HG03139 (cell line): ENCODE measurements at regions not wholly inside any gene's neighbourhood (a gene's known extent, or its start where the extent isn't known, plus 50 kb on each side); places are given as distances from the start of the nearest gene placed in this dataset.

ENCODE experiments used
- ATAC-seq: cut with Tn5 transposase; IDR thresholded peaks from one replicate; pipeline ENCODE4 v1.9.1; 2021; ENCODE audit not compliant: unreplicated experiment

DNA sequence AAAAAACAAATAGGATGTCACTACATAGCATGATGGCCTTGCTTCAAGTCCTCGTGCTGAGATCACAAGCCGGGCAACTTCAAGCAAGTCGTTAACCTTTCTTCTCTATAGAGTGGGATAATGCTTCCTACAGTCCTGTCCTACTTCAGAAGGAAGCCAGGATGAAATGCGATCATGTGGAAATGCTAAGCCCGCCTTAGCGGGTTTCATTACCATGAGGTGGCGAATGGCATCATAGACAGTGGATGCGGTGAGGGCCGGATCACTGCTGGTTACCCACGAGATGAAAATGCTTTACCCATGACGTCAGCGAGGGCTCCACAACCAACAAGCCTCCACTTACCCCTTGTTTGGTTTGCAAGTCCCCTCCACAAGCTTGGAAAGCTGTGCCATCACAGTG, 206.4 kb downstream of the TBXT start:
- ATAC-seq = no peak

DNA sequence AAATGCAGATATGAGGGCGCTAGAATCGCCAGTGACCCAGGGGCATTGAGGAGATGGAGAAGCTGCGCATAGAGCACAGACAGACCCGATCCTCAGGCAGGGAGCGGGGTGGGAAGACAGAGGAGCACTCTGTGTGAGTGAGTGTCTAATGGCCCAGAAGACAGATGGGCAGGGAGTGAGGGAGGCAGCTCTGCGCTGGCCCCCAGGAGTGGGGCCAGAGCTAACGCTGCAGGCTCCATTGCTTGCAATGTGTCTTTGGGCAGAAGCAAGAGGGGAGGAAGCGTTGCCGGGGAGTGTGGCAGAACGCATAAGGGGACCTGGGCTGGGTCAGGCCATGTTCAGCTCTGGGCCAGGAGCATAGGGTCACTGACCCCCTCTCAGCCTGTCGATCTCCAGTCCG, 207.0 kb downstream of the TBXT start:
- no peak for ATAC-seq

DNA sequence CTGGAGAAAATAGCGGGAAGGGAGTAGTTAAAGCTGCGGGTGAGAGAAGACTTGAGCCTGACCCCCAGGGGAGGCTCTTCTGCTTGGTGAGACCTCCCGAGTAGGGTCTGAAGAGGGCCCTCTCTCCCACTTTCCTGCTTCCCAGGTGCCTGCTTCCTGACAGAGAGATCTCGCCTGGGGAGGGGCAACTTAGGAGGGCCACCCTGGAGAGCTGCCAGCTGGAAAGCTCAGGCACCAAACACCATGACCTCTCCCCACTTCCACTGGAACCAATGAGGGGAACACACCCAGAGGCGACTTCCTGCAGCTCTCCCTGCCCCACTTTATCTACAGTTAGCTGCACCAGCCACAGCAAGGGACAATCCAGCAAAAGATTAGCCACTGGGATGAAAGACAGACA, 208.0 kb downstream of the TBXT start:
- no peak for ATAC-seq

DNA sequence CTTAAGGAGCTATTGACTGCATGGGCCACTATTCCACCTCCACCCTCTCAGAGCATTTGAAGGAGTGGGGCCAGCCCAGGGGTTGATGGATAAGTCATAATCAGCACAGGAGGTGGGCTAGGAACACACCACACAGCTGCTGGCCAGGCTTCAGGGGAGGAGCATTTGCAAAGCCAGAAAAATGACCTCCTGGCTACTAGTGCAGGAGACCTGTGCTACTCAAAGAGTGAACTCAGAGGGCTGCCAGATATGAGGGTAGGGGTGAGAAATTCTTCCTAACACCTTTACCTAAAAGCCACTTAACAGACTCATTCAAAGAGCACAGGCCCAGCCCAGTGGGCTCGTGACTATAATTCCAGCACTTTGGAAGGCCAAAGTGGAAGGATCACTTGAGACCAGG, 210.8 kb downstream of the TBXT start:
- ATAC-seq = no peak

DNA sequence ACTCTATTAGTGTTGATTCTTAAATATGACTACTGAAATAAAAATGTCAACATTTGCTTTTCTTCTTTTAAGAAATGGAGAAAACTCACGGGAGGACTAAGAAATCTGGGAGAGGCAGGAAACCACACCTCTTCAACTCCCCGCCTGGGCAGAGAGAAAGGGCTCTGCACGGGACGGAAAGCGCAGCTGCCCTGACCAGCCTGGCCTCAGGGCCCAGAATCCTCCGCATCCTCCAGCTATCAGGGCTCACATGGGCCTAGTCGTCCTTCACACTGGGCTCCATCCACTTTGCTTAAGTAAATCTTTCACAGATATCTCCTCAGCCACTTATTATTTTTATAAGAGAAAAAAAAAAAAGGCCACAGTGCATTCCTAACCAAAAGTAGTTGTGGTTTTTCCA, 215.1 kb downstream of the TBXT start:
- no peak for ATAC-seq

DNA sequence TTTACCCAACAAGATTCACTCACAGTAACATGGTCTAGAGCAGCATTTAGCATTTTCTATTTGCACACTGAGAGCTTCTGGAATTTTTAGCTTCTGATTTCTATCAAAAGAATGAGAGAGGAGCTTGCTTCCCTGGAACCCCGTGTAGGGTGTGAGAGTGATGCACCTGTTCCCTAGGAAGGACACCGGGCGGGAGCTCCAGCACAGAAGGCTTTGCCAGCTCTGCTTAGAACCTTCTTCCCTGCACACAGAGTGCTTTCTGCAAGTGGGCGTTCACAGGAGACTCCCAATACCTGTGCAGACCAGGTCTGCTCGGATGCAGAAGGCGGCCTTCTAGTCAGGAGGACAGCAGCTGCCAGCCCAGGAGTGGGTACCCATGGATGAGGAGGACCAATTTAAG, 217.3 kb downstream of the TBXT start:
- ATAC-seq = no peak

DNA sequence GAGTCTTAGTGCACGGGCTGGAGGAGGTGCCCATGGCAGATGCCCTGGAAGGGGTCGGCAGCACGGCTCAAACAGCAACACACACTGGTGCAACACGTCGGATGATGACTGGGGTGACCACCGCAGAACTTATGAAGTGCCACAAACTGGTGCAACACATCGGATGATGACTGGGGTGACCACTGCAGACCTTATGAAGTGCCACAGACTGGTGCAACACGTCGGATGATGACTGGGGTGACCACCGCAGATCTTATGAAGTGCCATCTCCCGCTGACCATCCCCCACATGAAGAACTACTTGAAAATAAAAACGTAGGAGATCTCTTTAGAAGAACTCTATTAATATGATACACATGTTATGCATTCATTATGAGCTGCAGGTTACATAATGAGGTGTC, 218.3 kb downstream of the TBXT start:
- no peak for ATAC-seq

DNA sequence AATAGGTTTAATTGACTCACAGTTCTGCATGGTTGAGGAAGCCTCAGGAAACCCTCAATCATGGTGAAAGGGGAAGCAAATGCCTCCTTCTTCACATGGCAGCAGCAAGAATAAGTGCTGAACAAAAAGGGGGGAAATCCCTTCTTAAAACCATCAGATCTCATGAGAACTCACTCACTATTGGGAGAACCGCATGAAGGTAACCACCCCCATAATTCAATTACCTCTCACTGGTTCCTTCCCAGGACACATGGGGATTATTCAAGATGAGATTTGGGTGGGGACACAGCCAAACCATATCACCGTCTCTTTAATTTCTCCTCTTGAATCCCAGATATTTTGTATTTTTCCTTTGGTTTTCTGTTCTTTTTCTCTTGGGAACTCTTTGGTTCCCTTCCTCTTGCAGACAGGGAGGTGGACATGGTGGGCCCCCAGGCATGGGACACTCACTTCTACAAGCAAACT, 223.6 kb downstream of the TBXT start:
- ATAC-seq = no peak

DNA sequence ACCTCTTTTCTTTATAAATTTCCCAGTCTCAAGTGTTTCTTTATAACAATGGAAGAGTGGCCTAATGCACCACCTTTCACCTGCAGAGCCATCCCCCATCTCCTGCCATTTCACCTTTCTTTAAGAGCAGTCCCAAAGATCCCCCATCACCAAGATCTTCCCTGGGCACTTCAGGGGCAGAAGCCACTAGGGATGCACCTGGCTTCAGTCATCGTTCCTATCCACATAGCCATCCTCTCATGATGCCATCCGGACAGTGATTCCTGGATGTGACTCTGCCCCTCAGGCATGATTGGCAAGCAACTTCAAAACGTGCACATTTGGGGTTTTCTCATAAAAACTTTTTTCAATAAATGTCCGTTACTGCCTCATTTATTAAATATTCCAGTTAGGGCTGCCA, 225.9 kb downstream of the TBXT start:
- no peak for ATAC-seq

DNA sequence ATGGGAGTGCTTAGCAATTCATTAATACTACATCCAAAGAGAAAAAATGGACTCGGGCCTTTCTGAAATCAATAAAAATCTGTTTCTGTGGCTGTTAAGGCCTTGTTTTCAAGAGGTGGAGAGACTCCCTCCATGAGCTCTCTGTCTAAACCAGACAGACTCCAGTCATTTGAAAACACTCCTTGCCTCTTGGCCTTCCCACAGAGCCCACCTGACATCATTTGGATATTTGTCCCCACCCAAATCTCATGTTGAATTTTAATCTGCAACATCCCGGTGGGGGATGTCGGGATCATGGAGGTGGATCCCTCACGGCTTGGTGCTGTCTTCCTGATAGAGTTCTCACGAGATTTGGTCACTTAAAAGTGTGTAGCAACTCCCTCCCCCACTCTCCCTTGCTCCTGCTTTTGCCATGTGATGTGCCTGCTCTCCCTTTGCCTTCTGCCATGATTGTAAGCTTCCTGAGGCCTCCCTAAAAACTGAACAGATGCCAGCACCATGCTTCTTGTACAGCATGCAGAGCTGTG, 226.3 kb downstream of the TBXT start:
- ATAC-seq = no peak

DNA sequence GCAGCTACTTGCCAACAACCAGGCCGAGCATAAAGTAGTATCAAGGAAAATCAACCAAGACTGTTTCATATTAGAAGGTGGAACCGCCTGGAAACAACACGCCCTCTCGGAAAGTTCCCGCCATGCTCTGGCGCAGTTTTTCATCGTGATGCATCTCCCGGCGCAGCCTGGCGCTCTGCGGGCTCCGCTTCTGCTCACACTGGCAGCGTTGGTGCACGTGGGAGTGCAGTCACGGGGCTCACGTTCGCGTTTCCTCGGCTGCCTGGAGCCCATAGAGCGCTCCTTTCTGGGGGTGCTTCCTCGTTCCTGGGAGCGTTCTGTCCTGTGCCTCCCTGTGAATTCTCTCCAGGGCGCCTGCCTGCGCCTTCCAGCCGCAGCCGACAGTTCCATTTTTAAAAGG, 227.3 kb downstream of the TBXT start:
- ATAC-seq = no peak

DNA sequence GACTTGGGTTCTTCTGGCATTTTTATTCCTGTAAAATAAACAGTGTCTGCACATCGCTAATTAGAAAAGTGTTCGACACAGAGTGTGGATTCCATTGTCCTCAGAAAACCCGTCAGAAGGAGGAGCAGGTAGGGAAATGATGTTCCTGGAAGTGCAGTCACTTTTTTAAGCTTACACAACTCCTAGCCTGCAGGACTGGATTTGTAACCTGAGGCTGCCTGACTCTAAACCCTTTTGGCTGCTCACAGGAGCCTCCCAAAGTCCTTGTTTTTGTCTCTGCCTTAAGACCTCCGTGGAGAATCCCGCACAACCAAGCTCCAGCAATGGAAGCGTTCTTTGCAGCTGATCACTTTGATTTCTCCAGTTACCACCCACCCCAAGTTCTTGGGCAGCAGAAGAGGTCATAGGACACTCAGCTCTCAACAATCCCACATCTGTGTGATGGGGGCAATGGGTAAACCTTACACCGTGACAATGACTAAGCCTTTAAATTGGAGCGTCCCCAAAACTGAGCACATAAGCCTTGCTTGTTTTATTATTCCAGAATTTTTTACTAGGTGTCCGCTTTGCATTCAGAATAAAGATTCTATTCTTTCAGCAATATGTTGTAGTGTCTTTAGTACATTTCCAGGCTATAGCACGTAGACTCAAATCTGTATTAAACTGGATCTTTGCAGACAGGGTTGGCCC, 227.9 kb downstream of the TBXT start:
- ATAC-seq = no peak

DNA sequence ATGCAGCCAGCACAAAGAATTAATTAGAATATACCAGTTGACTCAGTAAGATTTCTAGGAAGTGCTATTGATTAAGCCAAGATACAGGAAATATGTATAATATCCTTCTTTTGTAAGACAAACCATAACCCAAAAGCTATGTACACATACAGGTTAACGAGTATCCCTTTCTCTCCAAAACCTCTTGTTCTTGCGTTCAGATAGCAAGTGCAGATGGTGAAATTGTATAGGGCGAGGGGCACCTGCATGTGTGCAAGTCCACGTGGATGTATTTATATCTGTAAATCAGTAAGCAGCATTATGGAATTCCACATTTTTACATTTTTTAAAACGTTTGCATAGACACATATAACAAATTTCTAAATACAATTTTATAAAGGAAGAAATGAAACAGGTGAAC, 228.6 kb downstream of the TBXT start:
- ATAC-seq = no peak

DNA sequence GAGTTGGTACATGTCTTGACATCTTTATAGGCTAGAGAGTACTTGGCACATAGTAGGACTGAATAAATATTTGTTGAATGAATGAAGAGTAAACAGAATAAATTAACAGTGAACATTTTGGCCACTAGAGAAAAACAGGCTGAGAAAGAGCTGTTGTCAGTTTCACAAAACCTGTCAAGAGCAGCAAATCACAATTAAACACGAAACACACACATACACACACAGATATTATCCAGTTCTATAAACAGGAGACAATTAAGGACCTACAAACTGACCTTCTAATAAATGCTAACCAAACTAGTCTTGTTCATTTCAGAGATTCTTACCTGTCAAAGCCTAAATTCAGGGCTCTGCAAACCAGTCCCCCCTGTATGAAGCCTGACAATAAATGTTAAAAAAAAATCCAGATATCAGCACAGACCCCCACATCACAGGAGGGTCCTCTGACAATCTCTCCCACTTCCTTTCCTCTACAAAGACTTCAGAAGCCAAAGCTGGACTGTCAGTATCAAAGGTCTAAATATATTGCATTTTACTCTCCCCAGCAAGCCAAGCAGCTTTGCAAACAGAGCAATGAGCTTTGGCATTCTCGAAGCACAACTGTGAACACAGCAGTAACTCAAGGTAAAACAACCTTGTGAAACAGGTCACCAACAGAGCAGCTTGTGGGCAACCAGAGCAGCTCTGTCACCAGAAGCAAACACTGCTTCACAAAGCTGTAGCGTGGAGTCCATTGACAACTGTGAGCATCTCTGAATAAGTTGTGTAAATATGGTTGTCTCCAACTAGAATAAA, 229.9 kb downstream of the TBXT start:
- no peak for ATAC-seq

DNA sequence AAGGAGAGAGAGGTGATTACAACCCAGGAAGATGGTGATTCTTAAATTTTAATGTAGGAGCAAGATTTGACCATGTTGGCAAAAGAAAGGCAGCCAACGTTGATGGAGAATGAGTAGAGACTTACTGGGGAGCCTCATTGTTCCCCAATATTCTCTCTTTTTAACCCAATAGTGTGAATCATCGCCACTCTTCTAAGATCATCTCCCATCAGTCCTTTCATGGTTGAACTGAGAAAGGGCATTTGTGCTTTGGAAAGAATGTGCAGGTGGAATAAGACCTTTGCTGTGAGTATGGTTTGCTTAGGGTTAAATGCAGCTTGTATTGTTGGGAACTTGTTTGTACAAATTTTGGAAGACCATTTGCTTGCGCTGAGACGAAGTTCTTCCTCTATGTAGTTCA, 231.0 kb downstream of the TBXT start:
- no peak for ATAC-seq

DNA sequence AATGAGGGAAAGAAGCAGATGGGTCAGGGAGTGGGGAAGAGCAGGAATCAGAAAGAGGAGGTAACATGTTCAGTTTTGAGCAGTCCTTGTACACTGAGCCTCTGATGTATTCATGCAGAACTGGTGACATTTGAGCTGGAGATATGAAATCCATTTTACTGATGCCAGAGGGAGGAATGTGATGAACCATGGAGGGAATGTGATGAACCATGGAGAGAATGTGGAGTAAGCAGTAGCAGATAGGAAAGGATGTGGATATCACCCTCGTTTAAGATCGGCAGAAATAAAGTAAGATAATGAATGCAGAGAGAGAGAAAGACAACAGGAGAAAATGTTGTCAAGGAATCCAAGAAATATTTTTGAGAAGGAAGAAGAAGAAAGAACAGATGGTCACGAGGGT, 231.6 kb downstream of the TBXT start:
- ATAC-seq = no peak

DNA sequence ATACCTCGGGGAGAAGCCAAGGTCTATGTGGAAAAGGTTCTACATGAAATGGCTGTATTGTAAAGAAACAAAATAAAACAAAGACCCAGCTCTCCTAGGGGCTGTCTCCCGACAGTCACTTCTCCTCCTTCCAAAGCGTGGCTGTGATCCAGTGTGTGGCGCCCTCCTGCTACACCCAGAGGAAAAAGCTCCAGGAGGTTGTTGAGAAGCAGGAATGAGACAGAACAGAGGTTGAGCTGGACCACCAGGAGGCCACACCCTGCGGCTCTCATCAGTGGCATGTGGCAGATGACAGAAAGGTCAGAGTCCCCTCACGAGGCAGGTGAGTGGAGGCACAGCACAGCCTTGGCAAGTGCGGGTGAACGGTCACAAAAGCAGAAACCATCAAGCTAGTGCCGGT, 236.0 kb downstream of the TBXT start:
- ATAC-seq = no peak

DNA sequence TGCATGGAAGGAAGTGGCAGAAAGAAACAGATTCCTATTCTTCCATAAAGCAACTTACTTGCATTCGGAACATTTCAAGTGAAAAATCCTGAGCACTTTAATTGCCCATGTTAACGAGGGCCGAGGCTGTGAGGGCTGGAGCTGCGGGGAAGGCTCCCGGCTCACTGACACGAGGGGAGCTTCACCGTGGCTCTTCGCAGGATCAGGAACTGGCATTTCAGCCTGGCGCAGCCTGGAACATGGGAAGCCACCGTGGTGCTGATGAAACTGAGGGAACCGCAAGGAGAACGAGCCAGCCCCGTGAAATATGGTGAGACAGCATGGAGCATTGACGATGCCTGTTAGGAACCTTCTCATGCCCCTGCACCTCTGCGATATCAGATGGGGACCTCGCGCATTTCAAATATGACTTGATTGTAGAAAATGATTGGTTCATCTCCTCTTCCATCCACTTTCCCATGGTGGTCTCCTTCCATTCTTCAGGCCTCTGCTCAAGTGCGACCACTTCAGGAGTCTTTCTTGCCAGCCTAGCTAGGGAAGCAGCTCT, 236.9 kb downstream of the TBXT start:
- ATAC-seq = no peak

DNA sequence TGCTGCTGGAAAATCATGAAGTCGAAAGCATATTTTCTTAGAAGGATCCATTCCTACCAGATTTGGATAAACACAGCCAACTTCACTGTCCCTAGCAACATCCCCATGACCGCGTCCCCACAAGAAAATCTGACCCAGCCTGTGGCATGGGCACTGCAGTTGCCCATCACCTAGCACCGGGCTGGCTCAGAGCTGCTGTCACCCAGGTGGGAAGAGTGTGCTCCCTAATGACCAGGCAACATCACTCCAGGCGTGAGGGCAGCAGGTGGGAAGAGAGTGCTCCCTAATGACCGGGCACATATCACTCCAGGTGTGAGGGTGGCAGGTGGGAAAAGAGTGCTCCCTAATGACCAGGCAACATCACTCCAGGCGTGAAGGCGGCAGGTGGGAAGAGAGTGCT, 238.0 kb downstream of the TBXT start:
- no peak for ATAC-seq

DNA sequence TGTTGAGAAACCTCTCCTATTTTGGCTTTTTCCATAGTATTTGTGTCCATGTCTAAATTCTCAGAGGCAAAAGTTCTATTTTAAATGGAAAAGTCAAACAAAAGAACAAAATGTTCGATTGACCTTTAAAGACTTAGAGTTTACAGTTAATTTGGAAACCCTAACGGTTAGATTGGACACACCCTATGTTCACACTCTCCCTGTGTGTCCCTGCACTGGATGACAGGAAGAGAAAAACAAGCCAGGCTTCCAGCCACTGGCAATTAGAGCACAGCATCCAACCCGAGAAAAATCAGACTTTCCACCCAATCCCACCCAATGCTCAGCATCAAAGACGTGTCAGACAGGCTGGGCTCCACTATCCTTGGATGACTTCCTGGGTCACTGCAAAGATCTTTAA, 241.3 kb downstream of the TBXT start:
- ATAC-seq = no peak

DNA sequence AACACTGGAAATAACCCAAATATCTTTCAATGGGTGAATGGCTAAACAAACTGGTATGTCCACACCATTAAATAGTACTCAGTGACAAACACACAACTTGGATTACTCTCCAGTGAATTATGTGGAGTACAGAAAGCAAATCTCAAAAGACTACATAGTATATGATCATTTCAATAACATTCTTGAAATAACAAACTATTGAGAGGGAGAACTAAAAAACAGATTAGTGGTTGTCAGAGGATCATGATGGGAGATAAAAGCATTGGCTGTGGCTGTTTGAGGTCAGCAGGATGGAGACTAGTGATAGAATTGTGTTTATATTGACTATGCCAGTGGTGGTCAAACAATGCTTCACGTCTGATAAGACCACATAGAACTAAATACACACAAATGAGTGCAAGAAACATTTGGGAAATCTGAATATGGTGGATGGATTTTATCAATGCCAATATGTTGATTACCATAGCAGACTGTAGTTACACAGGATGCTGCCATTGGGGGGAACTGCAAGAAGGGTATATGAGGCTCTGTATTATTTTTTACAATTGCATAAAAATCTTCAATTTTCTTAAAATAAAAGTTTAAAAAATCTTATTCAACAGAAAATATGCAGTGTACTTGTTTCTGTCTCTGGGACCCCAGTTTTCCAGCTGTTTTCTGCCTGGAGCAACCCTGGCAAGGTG, 242.0 kb downstream of the TBXT start:
- ATAC-seq = no peak
